Activated CD4-positive, alpha-beta T cell treated with anti-CD3 and anti-CD28 coated beads, Interleukin-2, amount 10 ng/mL, durations not matched to agents 24 days and 14 days (primary cell): ENCODE measurements at regions not wholly inside any gene's neighbourhood (a gene's known extent, or its start where the extent isn't known, plus 50 kb on each side); places are given as distances from the start of the nearest gene placed in this dataset.

Experiments used
- DNase-seq: peaks from one replicate; pipeline ENCODE4 v3.0.0; 2022
- H3K27ac Mint-ChIP-seq: one replicate; pipeline ENCODE4 v1.8.0; 2022; ENCODE audit warnings: mild to moderate bottlenecking, mixed read lengths
- H3K27me3 Mint-ChIP-seq: one replicate; pipeline ENCODE4 v1.8.0; 2022; ENCODE audit warnings: mixed read lengths
- H3K36me3 Mint-ChIP-seq: one replicate; pipeline ENCODE4 v1.8.0; 2022; ENCODE audit warnings: low read depth, mild to moderate bottlenecking, mixed read lengths
- H3K4me1 Mint-ChIP-seq: one replicate; pipeline ENCODE4 v1.8.0; 2021; ENCODE audit warnings: mixed read lengths
- H3K4me3 Mint-ChIP-seq: one replicate; pipeline ENCODE4 v1.8.0; 2022; ENCODE audit warnings: mild to moderate bottlenecking, moderate library complexity, mixed read lengths
- H3K9me3 Mint-ChIP-seq: one replicate; pipeline ENCODE4 v1.8.0; 2021; ENCODE audit warnings: mixed read lengths
- intact Hi-C: fragments of 100-400 bp; cut with micrococcal nuclease; formaldehyde crosslinking; loops from one replicate; pipeline ENCODE4 v1.15.1; 2023

GRCh38 chr16:86373276-86373901, 136.9 kb upstream of the FOXF1 start:
- Mint-ChIP-seq H3K9me3 (no peaks in the 10 kb centered on the region), H3K36me3 (no peaks in the 10 kb centered on the region), H3K4me3 (no peak overlapping the region), H3K27ac (no peak overlapping the region), H3K4me1 (no peaks in the 10 kb centered on the region), H3K27me3 (no peaks in the 10 kb centered on the region)
- DNase-seq: no peak
- intact Hi-C loops: no loop called here

DNA sequence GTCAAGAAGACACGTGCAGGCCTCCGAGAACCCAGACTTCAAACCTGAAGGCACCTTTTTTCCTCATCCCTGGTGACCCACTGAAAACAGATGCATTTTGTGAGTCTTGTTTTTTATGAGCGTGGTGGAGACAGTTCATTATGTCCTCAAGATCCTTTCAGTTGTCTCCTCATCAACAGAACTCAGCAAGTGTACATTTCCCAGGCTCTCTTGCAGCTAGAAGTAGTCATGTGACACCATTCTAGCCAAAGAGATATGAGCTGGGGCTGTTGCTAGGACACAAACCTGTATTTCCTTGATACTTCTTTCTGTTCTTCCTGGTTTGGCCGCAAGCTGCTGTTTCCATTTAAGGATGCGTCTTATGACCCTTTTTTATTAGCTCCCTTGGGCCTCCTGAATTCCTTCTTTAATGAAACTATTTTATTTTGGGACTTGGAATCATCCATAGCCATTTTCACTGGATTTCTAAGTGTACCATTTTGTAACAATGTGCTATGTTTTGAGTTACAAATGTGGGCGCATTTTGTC, 135.7 kb upstream of the FOXF1 start:
- Mint-ChIP-seq H3K4me3 (no peak overlapping the region), H3K4me1 (no peaks in the 10 kb centered on the region), H3K36me3 (no peaks in the 10 kb centered on the region), H3K9me3 (no peaks in the 10 kb centered on the region), H3K27ac (no peak overlapping the region), H3K27me3 (no peaks in the 10 kb centered on the region)
- no peak for DNase-seq
- intact Hi-C loops: no loop called here

DNA sequence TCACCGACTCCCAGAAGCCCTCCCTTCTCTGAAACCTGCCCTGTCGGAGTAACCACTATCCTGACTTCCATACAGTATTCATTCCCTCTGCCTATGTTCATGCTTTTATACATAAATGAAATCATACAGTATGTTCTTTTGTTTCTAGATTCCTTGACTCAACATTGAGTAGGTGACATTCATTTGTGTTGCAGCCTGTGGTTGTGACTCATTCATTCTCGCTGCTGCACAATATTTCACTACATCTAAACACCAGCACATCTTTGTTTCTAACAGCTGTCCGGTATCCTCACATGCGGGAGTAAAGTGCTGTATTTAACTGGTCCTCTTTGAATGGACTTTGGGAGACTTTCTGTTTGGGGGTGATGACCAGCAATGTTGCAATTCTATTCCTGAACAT, 135.0 kb upstream of the FOXF1 start:
- no peak overlapping the region for H3K27ac Mint-ChIP-seq
- intact Hi-C loops: no loop called here
- no peaks in the 10 kb centered on the region for H3K27me3 Mint-ChIP-seq
- no peaks in the 10 kb centered on the region for H3K9me3 Mint-ChIP-seq
- no peak overlapping the region for H3K4me3 Mint-ChIP-seq
- no peak for DNase-seq
- no peaks in the 10 kb centered on the region for H3K36me3 Mint-ChIP-seq
- no peaks in the 10 kb centered on the region for H3K4me1 Mint-ChIP-seq

DNA sequence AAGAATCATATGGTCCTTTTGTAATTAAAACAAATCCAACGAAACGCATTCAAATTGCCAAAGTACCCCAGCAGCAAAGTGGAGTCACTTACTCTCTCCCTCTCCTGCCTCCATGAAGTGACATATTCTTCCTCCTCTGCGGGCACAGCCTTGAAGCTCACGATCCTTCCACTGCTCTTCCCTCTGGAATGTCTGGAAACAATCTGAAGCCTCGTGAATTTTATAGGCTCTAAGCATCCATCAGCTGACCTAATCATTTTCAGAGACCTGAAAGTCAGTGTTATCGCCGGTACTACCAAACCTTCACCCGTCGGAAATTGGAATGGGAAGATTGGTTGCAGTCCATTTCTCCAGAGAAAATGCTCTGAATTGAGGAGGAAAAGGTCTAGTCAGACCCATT, 134.5 kb upstream of the FOXF1 start:
- intact Hi-C loops: no loop called here
- H3K9me3 Mint-ChIP-seq: no peaks in the 10 kb centered on the region
- H3K4me1 Mint-ChIP-seq: no peaks in the 10 kb centered on the region
- H3K36me3 Mint-ChIP-seq: no peaks in the 10 kb centered on the region
- no peak overlapping the region for H3K4me3 Mint-ChIP-seq
- DNase-seq: no peak
- no peak overlapping the region for H3K27ac Mint-ChIP-seq
- no peaks in the 10 kb centered on the region for H3K27me3 Mint-ChIP-seq

- Mint-ChIP-seq H3K4me3 (no peak overlapping the region), H3K27me3 (no peaks in the 10 kb centered on the region), H3K36me3 (no peaks in the 10 kb centered on the region), H3K4me1 (no peaks in the 10 kb centered on the region), H3K9me3 (no peaks in the 10 kb centered on the region), H3K27ac (no peak overlapping the region)
- DNase-seq: no peak
- intact Hi-C loops: no loop called here
Observed at GRCh38 chr16:86376837-86377236, 133.5 kb upstream of the FOXF1 start.

DNA sequence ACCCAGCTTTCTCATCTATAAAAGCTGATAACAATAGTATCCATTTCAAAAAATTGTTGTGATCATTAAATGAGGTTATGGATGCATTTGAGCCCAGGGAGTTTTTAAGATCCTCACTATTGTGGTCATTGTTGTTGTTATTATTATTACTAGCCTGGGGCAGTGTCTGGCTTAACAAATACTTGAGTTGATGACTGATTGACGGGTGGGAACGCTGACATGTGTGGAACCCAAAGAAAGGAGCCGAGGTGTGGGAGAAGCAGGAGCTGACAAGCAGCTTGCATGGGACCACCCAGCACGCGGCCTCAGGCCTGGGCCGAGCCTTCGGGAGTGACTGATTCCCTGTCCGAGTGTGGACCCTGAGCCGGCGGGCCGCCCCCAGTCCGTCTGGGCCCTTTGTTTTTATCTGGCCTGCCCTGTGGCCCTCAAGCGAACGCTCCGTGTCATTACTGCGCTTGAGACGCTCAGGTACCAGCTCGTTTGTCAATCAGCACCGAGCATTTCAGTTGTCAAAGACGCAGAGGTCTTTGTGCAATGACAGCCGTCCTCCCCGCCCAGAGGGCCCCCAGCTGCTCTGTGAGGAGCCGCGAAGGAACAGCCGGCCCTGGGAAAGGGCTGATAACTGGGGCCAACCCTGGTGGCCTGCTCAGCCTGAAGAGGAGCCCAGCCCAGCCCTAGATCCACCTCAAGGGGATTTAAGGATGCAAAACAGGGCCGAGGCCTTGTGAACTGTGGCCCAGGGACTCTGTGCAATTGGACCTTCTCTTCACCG, 132.9 kb upstream of the FOXF1 start:
- Mint-ChIP-seq H3K27ac (no peak overlapping the region), H3K4me3 (no peak overlapping the region), H3K4me1 (no peaks in the 10 kb centered on the region), H3K36me3 (no peaks in the 10 kb centered on the region), H3K9me3 (no peaks in the 10 kb centered on the region), H3K27me3 (no peaks in the 10 kb centered on the region)
- intact Hi-C loops: no loop called here
- DNase-seq: no peak

DNA sequence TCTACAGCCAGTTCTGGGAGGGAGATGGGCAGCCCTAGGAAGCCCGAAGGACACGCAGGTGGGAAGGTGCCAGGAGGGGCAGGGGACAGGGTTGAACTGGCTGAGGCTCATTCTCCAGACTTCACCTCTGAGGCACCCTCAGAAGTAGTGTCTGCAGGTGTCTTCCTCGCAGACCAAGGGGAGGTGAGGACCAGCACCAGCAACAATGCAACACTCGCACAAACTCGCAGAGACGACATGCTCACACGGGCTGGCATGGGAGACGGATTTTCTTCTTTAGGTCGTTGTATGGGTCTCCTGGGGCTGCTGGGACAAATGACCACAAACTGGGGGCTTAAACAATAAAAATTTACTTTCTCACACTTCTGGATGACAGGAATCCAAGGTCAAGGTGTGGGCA, 132.2 kb upstream of the FOXF1 start:
- H3K27ac Mint-ChIP-seq: no peak overlapping the region
- intact Hi-C loops: no loop called here
- H3K27me3 Mint-ChIP-seq: no peaks in the 10 kb centered on the region
- H3K4me3 Mint-ChIP-seq: no peak overlapping the region
- DNase-seq: no peak
- H3K9me3 Mint-ChIP-seq: no peaks in the 10 kb centered on the region
- H3K36me3 Mint-ChIP-seq: no peaks in the 10 kb centered on the region
- H3K4me1 Mint-ChIP-seq: no peaks in the 10 kb centered on the region

GRCh38 chr16:86378831-86379504, 131.4 kb upstream of the FOXF1 start:
- Mint-ChIP-seq H3K4me3 (no peak overlapping the region), H3K9me3 (no peaks in the 10 kb centered on the region), H3K27ac (no peak overlapping the region), H3K27me3 (no peaks in the 10 kb centered on the region), H3K36me3 (no peaks in the 10 kb centered on the region), H3K4me1 (no peaks in the 10 kb centered on the region)
- intact Hi-C loops: no loop called here
- DNase-seq: no peak

DNA sequence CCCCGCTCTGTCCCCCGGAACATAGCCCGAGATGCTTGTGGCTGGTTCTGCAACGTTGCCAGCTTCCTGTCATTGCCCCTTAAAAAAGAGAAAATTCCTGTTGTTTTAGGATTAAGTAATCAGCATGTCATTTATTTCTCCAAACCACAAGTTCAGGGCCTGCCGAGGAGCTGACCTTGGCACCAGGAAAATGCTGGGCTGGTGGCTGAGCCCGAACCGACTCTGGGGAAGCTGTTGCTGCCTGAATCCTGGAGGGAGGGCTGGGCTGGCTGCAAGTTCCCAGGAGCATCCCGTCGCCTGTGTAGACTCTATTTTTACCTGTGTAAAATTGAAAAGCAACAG, 130.9 kb upstream of the FOXF1 start:
- no peak for DNase-seq
- Mint-ChIP-seq H3K4me1 (no peaks in the 10 kb centered on the region), H3K9me3 (no peaks in the 10 kb centered on the region), H3K27me3 (no peaks in the 10 kb centered on the region), H3K4me3 (no peak overlapping the region), H3K36me3 (no peaks in the 10 kb centered on the region), H3K27ac (no peak overlapping the region)
- intact Hi-C loops: no loop called here

- intact Hi-C loops: no loop called here
- no peak overlapping the region for H3K4me3 Mint-ChIP-seq
- H3K4me1 Mint-ChIP-seq: no peaks in the 10 kb centered on the region
- no peak overlapping the region for H3K27ac Mint-ChIP-seq
- H3K27me3 Mint-ChIP-seq: no peaks in the 10 kb centered on the region
- no peak for DNase-seq
- H3K36me3 Mint-ChIP-seq: no peaks in the 10 kb centered on the region
- no peaks in the 10 kb centered on the region for H3K9me3 Mint-ChIP-seq
Observed at GRCh38 chr16:86380030-86380429, 130.3 kb upstream of the FOXF1 start.

DNA sequence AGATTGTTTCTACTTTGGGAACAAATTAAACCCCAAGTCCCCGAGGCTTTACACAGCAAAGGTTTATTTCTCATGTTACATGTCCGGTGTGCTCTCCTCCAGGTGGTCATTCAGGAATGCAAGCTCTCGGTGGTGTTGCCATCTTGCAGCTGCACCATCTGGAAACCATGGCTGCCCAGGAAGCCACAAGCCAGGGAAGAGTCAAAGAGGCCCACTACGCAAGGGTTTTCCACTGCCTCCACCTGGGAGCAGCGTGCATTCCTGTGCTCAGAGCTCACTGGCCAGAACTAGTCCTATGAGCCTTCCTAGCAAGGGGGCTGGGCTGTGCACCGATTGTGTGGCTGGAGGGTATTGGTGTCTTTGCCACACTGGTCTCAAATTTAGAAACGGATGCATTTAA, 128.8 kb upstream of the FOXF1 start:
- intact Hi-C loops: no loop called here
- no peak for DNase-seq
- H3K4me1 Mint-ChIP-seq: no peaks in the 10 kb centered on the region
- H3K9me3 Mint-ChIP-seq: no peaks in the 10 kb centered on the region
- no peaks in the 10 kb centered on the region for H3K27me3 Mint-ChIP-seq
- no peak overlapping the region for H3K4me3 Mint-ChIP-seq
- no peaks in the 10 kb centered on the region for H3K36me3 Mint-ChIP-seq
- no peak overlapping the region for H3K27ac Mint-ChIP-seq

DNA sequence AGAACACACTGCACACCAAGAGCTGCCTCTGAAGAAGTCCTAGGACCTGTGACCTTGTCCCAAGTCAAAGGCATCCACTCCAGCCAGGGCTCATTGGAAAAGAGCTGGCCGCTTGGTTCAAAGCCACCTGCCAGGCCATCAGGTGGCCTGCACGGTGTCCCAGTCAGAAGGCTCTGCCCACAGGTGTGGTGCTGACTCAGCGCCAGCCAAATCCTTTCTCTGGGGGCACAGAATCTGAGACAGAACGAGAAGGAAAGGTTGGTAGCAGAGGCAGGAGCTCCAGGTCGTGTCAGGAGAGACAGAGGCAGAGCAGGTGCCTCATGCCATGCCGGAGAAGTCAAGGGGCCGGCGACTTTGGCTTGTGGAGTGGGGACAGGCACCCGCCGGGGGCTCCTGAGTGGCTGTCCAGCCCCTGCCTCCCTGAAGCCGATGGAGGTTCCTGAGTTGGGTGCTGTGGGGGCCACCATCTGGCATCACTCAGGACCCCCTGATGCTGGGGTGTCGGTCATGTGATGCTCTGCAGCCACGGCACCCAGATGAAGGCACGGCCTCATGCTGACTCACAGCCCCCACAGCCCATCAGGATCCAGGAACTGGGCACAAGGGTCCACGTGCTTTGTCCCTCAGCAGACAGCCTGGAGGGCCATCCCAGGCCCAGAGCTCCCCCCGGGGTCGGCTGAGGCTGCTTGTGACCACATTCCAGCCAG, 128.1 kb upstream of the FOXF1 start:
- Mint-ChIP-seq H3K27me3 (no peaks in the 10 kb centered on the region), H3K4me3 (no peak overlapping the region), H3K9me3 (no peaks in the 10 kb centered on the region), H3K36me3 (no peaks in the 10 kb centered on the region), H3K27ac (no peak overlapping the region), H3K4me1 (no peaks in the 10 kb centered on the region)
- DNase-seq: no peak
- intact Hi-C loops: no loop called here

GRCh38 chr16:86382774-86383407, 127.4 kb upstream of the FOXF1 start:
- no peaks in the 10 kb centered on the region for H3K4me1 Mint-ChIP-seq
- H3K36me3 Mint-ChIP-seq: no peaks in the 10 kb centered on the region
- no peak overlapping the region for H3K4me3 Mint-ChIP-seq
- no peak overlapping the region for H3K27ac Mint-ChIP-seq
- no peak for DNase-seq
- intact Hi-C loops: no loop called here
- H3K27me3 Mint-ChIP-seq: no peaks in the 10 kb centered on the region
- no peaks in the 10 kb centered on the region for H3K9me3 Mint-ChIP-seq
